GM19035 (cell line): ENCODE measurements at regions not wholly inside any gene's neighbourhood (a gene's known extent, or its start where the extent isn't known, plus 50 kb on each side); places are given as distances from the start of the nearest gene placed in this dataset.

Experiments
- ATAC-seq: cut with Tn5 transposase; IDR thresholded peaks from one replicate; pipeline ENCODE4 v1.9.1; 2021; ENCODE audit not compliant: unreplicated experiment

DNA sequence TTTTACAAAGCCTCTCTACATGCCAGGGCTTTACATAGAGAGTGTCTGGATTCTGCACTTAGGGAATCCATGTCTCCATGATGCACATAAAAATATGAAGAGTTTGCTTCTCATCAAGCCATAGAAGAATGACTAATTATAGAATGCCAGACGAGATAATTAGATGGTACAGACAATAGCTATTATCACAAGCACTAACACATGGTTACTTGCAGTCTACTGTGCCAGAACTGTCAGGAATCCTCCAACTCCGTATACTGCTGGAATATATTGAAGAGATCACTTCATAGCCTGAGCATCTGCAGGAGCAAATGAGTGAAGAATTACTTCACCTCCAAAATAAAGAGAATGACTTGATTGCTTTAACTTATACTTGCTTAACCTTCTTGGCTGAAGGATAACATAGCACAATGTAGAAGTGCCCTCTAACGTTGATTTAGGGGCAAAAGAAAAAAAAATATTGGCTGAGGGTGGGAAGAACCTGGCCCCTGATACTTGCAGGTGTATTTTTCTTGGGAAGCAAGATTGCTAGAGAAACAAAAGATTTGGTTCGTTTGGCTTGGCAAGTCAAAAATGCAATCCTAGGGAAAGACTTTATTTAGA, 272.8 kb upstream of the FAR2 start:
- no peak for ATAC-seq

DNA sequence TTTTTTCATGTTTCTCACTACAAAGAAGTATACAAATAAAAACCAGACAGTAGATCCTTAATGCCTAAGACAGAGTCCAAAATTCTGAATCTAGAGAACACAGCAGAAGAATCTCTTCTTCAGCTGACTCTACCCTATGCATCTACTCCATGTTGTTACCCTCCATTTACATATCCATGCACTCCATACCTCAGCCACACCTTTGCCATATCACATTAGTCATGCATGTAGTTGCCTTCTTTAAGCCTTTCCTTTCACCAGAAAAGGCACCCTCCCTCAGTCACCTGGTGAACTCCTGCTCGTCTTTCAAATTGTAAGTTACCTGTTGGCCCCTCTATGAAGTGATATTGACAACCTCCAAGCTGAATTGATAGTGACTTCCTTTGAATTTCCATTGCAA, 271.2 kb upstream of the FAR2 start:
- ATAC-seq: no peak

DNA sequence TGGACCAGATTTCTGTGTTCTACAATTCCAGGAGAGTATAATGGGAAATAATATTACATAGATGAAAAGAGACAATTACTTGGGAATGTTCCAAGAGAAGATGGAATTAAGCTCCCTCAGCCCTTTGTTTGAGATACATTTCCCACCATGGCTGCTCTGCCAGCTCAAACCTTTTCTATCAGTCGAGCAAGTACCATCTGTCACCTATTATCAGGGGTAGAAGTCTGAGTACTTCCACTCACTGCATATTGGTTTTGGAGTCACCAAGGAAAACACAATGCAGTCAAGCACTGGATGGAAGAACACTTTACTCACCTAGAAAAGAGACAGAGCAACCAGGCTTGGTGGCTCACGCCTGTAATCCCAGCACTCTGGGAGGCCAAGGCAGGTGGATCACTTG, 270.4 kb upstream of the FAR2 start:
- ATAC-seq: no peak

DNA sequence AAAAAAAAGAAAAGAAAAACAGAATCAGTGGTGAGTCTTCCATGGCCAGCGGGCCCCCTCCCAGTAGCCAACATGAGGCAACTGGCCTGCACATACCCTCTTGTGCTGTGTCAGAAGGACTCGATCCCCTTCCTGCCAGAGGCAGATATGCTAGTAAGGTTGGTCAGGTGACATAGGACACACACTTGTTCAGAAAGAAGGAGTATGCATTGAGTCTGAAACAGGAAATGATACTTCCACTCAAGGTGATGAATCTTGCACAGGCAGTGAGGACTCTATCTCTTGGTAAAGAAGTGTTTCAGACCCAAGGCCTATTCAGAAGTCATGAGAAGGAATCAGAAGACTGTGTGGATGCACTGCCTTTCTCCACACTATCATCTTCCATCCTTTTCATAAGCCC, 269.7 kb upstream of the FAR2 start:
- ATAC-seq: no peak

DNA sequence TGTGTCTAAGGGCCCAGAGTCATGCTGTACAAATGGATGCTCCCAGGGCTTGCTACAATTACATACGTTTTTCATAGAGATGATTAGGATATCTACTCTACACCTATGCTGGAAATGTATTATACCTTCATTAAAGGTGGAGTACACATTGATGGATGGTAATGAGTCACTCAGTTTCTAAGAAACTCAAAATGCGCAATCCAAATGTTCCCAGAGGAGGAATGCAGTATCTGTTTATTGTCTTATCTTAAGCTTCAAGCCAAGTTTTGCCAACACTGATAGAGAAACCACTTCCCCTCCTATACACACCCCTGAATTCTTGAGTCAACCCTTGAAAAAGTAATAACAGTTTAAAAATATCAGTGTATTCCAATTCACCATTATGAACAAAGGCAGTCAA, 266.6 kb upstream of the FAR2 start:
- no peak for ATAC-seq

DNA sequence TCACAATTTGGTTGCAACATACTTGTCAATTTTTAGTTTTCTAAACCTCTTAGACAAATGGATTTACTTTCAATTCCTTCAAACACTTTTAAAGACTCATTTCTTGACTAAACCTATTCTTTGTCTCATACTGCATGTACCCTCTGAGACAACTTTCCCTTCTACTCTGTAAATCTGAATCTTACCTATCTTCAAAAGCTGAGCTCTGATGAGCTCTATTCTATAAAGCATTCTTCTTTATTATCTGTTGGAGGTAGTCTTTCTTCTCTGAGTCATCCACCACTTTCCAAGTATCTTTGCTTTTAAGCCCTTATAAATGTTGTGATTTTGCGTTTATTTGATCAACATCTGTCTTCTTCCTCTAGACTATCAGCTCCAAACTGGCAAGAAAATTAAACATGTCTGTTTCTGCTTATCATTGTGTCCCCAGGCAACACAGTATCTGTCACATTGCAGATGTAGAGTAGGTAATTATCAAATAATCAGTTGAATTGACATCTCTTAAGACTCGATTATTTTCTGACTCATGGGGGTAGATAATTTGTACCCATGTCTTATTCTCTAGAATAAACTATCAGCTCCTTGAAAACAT, 265.6 kb upstream of the FAR2 start:
- ATAC-seq: no peak

DNA sequence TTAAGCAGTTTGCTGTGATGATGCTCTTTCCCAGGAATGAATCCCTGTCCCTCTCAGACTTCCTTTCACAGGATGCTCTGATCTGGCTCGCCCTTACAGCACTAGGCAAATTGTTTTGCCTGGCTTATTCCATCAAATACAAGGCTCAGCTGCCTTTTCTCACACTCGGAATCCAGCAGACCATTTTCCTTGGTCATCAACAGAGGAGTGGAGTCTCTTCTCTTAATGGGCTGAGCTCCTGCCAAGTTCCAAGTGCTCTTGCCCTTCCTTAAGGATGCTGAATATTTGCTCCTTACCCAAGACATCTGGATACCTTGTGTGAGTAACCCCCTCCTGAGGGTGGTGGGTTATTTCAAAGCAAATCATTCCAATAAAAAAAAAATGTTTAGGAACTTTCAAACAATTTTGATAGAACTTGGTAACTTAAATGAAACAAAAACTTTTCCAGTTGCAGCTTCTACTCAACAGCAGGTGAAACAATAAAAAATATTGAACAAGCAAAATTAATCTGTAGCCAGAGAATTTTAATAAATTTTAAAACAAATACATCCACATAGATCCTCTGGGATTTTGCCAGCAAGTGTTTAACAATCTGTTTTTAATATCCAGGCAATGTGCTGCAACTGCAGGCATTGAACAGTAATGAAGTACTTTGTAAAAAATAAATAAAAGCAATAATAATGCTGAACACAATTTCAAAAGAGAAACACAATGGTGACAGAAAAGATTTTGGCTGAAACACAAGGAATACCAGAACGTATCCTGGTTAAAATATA, 264.0 kb upstream of the FAR2 start:
- ATAC-seq: no peak

DNA sequence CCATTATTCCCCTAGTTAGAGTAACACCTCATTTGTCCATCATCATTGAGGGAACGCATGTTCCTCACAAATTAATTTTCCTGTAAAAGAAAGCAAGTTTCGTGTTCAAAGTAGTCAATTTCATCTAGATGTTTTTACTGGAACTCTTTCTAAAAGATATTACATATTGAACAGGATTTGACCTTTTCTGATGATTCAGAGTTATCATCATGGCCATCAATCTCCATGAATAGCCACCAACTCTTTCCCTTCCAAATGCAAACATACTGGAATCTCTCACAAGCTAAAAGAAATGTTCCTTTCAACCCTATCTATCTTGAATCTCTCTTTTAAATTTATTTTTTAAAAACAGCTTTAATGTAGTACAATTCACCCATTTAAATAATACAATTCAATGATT, 263.1 kb upstream of the FAR2 start:
- no peak for ATAC-seq

DNA sequence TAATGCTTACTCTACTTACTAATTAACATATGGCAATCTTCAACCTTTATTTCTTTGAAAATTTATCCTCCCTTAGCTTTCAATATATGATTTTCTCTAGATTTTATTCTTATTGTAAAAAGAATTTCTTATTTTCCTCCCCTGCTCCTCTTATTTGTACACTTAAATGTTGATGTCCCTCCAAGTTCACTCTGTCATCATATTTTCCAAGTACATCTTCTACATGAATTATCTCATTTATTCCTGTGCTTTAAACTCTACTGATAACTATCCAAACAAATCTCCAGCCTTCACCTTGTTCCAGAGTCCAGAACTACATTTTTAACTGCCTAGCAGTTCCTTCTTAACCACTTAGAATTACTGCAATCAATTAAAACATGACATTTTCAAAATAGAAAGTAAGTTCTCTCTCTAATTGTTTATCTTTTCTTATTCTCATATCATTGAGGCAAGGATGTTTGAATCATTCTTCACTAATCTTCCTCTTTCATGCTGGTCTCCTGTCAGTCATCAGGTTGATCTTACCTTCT, 261.6 kb upstream of the FAR2 start:
- ATAC-seq: no peak

DNA sequence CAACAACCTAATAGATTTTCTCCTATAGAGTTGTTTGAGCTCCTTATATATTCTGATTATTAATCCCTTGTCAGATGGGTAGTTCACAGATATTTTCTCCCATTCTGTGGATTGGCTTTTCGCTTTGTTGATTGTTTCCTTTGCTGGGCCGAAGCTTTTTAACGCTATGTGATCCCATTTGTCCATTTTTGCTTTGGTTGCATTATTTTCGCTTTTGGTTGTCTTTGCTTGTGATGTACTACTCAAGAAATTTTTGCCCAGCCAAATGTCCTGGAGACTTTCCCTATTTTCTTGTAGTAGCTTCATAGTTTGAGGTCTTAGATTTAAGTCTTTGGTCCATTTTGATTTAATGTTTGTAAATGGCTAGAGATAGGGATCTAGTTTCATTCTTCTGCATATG, 258.4 kb upstream of the FAR2 start:
- ATAC-seq: no peak

DNA sequence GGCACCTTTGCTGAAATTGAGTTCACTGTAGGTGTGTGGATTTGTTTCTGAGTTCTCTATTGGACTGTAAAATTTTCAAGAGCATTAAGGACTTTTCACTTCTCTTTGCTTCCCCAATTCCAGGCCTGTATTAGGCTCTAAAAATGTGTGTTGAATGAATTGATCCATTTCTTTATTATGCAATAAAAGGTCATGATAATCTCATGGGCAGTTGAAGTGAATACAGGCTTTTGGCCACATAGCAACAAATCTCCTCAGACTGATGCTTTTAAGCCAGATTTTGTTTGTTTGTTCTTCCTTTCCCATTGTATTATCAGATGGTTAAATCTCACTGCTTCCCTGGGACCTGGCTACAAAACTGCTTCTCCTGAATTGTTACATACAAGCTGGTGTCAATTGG, 258.0 kb upstream of the FAR2 start:
- ATAC-seq: no peak

DNA sequence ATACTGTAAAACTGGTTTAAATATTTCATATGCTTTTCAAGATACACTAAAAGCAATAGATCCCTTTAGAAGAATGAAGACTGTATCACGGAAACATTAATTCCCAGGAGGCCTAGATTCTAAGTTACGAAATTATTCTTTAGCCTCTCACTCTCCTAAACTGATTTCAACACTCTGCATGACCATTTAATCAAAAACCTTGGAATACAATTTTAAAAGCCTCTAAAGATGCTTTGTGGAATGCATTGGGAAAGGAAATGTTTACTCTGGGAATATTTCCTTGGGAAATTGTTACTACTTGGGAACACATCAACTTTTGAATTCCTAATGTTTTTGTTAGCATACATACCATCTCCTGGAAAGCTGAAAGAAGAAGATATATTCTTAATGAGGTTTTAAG, 255.7 kb upstream of the FAR2 start:
- ATAC-seq: no peak

DNA sequence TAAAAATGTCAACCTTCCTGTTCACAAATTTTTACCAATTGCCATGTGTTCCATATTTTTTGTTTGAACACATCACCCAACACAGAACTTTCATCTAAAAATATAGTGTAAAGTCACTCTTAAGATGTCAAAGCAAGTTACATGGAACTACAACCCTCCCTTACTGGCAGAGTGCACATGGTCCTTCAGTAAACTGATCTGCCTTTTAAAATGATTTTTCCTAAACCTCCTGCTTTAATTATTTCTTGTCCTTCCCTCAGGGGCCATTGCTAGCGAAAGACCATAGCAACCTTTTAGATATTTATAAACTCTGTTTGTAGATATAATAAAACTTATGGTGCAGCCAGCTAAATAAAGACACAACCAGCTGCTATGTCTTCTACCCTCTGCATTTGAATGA, 255.2 kb upstream of the FAR2 start:
- no peak for ATAC-seq

DNA sequence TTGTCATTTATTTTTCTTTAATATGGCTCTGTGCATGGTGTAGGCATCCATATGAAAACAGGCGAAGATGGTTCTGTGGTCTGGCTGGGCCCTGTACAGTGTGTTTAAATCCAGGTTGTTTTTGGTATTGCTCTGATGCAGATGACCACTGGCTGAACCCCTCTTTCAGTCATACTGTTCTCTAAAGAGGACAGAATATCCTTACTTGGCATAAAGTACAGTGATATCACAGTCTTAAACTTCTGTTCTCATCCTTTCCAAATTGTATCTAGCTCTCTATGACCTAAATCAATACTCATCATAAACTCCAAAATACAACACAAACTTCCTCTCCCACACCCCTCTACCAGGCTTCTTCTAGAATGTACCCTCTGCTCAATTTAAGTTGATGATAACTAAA, 252.7 kb upstream of the FAR2 start:
- no peak for ATAC-seq

DNA sequence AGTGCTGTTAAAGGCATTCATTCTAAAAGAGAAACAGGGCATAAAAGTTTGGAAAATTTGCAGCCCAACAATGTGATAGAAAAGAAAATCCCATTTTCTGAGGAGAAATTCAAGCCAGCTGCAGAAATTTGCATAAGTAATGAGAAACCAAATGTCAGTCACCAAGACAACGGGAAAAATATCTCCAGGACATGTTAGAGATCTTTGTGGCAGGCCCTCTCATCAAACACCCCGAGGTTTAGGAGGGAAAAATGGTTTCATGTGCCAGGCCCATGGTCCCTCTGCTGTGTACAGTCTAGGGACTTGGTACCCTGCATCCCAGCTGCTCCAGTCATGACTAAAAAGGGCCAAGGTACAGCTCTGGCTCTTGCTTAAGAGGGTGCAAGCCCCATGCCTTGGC, 251.0 kb upstream of the FAR2 start:
- ATAC-seq: no peak

DNA sequence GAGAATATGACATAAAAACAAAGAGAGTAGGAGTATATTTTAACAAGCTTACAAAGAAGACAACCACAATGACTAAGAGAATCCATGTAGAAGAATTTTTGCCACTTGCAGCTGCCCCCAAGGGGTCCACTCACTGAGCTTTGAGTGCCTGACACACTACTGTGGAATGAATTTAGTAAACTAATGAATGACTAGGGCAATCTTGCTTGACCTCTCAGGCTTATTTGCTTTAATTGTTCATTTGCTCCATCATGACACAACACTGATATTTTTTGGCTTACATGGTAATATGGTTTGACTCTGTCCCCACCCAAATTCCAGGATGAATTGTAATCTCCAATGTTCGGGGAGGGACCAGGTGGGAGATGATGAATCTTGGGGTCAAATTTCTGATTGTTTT, 249.1 kb upstream of the FAR2 start:
- no peak for ATAC-seq

DNA sequence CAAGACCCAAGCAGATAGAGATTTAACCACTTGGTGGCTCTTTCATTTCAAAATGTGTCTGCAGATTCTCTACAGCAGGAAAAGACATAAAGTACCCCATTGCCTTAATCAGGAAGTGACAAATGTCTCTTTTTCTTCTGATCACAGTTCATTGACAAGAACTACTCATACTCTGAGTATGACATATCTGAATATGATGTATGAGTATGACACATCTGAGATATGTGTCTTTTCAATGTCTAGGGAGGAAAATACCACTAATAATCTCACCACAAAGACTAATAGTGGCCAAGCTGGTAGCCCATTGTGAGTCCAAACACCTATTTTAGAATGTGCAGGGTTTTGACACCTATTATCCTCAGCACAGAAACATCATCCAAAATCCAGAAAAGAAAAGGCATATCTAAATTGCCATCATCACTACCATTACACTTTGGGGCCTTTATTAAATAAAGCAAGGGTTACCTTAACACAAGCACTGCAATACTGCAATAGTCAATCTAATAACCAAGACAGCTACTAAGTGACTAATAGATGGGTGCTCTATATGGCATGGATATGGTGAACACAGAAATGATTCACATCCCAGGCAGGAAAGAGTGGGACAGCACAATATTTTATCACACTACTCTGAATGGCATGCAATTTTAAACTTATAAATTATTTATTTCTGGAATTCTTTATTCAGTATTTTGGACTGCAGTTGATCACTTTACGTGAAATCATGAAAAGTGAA, 243.7 kb upstream of the FAR2 start:
- no peak for ATAC-seq

DNA sequence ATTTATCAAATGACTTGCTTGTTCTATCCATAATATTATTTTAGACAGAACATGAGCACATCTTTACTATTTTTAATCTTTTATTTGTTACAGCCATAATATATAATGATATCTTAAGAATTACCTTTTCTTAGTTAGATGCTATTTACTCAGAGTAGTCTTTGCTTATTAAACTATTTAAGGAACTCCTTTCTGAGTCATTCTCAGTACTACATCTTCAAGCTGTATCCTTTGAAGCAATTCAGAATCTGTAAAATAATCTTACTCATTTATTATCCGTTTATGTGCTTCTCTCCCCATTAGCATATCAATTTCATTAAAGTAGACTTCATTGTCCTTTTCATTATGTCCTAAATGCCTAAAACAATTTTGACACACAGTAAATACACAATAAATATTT, 240.4 kb upstream of the FAR2 start:
- ATAC-seq: no peak

DNA sequence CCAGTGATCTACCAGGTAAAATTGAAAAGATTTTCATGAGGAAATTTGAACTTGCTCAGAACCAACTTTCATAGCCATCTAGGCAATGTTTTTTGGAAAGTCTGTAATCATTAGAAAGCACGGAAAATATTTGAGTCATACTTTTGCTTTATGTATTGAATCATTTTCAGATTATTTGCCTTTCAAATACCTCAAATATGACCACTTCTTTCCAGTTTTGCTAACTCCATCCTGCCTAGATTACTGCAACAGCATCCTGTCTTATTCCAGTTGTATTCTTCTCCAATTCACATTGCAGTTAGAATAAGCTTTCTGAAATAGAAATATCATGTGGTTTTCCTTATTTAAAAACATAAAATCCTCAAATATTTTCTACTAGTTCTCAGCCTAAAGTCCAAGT, 239.8 kb upstream of the FAR2 start:
- ATAC-seq: no peak

DNA sequence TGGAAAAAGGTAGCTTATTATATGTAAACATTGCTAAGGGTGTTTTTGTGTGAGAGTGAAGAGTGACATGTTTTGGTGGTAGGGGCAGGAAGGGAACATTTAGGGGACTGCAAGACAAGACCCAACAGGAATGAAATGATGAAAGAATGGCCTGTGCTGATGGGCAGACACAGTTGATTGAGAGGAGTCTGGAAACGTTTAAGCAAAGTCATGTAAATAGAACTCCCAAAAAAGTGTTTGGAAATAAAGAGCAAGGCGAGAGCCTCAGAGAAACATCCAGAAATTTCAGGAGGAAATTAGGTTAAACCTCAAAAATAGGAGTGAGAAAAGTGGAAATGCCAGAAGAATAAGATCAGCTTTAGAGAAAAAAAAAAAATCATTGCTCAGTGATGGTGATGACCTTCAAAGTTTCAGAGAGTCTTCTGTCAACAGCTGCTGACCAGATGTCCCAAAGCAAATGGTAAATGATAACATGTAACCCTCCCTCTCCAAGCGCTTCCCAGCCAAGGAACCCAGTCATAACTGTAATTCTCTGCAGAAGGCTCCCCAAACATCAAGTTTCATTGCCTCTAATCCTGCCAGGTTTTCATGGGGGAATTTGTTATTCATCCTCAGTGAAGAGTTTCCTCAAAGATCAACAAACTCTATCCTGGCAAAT, 223.2 kb upstream of the FAR2 start:
- no peak for ATAC-seq

DNA sequence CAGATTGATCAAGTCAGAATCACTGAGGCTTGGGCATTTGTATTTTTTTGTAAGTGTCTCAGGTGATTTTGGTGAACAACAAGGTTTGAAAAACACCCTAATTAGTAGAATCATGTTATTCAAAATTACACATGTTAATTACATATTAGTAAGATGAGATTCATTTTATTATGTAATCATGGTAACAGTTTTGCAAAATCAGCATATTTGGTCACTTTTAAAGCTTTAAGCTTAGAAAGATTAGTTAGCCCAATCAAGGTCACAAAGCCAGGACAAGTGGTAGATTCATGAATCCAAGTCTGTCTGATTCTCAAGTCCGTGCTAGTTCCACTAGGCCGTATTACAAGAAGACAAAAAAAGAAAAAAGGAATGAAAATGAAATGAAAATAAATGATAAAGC, 218.4 kb upstream of the FAR2 start:
- ATAC-seq: no peak
